Stimulated activated CD8-positive, alpha-beta memory T cell treated with anti-CD3 and anti-CD28 coated beads, Interleukin-12 subunit alpha, Interleukin-12 subunit beta, amount 100 ng/mL, for 1 hour (primary cell): ENCODE measurements at regions not wholly inside any gene's neighbourhood (a gene's known extent, or its start where the extent isn't known, plus 50 kb on each side); places are given as distances from the start of the nearest gene placed in this dataset.

ENCODE experiments used
- DNase-seq: peaks from one replicate; pipeline ENCODE4 v3.0.0-alpha.2; 2020; ENCODE audit warnings: low read depth

DNA sequence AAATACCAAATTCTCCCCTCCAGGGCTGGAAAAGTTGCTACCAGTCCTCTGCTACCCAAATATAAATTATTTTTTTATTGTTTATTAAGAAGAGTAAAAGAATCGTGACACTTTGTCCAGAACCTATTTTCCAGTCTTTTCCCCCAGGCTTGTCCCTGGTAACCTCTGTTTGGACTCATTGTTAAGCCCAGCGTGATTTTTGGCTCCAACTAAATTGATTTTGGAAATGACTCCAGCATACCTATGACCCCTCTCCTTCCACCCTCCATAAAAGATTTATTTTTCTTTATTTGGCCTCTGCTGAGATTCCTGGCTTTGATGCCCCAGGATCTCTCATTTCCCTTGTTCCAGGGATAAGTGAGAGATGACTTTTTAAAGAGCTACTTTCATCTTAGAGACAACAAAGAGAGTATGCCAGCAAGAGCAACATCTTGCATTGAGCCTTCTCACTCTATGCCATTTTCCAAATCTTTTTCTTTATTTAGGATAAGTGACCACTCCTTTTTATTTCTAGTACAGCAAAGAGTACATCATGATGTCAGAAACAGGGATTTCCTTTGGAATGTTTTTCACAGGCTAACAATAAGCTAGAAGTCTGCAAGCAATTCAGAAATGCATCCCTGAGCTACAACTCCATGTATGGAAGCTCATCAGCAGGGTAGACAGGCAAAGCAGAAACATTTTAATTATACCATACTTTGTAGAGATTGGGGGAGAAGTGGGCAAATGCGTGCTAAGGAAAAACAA is 75.8 kb downstream of the DAD1 start:
- DNase-seq, result no peak

- no peak for DNase-seq
Measured at GRCh38 chr14:22512106-22512814, 76.8 kb downstream of the DAD1 start.

- DNase-seq, result no peak
Measured at GRCh38 chr14:22510527-22511110, 78.4 kb downstream of the DAD1 start.

- no peak for DNase-seq
Measured at GRCh38 chr14:22509751-22510300, 79.2 kb downstream of the DAD1 start.

- no peak for DNase-seq
Measured at GRCh38 chr14:22509036-22509709, 79.9 kb downstream of the DAD1 start.

DNA sequence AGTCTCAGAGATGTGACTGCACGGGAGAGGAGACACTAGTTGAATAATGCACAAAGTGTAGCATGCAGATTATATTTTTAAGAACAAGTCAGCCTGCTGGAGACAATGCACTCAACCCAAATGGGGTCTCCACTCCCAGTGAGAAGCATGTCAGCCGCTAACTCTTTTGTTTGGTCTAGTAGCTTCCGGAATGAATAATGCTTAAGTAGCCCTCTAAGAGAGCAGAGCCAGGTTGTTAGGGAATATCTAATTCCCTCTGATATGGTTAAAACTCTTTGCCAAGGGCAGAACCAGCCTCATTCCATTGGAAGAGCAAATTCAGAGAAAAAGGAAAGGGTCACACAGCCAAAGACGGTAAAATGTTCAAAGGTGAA is 80.4 kb downstream of the DAD1 start:
- DNase-seq, result no peak

GRCh38 chr14:22508150-22508457 is 80.9 kb downstream of the DAD1 start:
- DNase-seq, result no peak

DNA sequence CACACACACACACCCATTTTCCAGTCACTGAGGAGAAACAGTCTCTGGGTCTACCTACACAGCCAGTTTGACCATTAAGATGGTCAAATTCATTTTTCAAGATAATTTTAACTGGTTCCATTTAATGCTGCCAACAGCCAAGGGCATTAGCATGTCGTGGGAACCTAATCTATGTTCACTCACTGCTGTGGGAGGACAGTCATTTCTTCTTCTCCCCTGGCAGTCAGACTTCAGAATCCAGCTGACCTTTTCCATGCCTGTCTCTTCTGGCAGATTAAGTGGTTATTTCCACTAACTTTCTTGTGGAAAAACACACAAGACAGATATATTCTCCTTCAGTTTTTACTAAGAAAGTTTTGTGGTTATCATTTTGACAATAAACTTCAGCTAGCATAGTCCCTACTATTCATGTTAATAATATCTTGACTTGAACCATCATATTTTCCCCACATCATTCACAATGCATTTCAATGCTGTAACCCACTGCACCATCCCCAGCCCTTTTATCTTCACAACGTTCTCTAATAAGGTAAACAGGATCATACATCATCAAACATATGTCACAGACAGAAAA is 82.2 kb downstream of the DAD1 start:
- DNase-seq, result no peak

DNA sequence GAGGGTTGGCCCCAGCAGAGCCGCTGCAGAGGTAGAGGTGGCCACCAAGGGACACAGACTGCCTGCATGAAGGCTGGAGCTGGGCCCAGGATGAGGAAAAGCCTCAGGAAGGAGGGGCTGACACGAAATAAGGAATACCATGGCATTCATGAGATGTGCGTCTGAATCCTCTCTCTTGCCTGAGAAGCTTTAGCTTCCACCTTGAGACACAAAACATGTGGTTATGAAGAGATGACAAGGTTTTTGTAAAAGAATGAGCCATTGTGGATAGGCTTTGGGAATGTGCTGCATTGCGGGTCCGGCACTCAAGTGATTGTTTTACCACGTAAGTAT is 82.7 kb downstream of the DAD1 start:
- no peak for DNase-seq

DNA sequence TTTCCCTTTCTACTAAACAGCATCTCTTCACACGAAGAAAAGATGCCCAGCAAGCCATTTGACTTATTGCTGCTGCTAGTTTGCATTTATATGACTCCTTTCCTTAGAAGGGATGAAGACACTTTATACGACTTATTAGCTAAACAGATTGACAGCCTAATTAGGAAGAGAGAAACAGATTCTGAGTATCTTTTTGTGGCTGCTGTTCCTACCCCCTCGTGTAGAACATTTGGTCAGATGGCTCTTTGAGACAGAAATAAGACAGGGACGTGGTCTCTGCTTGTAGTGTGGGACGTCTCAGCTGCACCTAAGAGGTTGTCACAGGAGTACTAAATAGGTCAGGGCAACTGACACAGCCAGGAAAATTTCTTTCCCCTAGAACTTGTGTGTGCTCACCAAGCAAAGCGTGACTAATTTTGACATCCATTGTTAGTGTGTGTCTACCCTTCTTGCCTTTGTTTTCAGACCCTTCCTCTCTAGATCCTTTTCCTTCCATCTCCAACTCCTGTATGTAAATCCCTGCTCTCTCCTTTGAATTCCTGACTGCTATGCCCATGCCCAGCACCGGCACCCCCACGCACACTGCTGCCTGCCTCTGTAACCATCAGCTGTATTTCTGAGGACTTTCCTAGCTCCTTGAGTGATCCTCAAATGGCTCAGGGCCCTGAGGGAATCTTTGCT is 83.2 kb downstream of the DAD1 start:
- no peak for DNase-seq

DNA sequence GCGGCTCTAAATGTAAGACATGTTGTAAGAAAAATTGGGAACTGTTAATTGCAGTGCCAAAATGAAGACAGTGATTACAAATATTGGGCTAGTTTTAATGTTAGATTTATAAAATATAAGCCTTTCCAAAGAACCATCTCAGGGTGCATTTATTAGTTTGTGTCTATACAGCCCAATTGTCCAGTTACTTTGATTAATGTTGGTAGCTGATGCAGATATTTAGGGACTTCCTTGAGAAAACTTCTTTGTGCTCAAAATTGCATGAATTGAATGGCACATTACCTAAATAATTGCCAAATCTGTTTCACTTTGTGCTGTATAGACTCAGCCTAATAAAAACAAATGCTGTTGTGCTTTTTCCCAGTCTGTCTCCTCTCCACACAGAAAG is 83.7 kb downstream of the DAD1 start:
- no peak for DNase-seq

GRCh38 chr14:22502551-22502950 is 86.5 kb downstream of the DAD1 start:
- DNase-seq, result no peak

GRCh38 chr14:22502007-22502406 is 87.0 kb downstream of the DAD1 start:
- DNase-seq, result no peak

- DNase-seq, result no peak
Measured at GRCh38 chr14:22500954-22501726, 87.9 kb downstream of the DAD1 start.

- DNase-seq, result no peak
Measured at GRCh38 chr14:22500525-22500924, 88.5 kb downstream of the DAD1 start.

DNA sequence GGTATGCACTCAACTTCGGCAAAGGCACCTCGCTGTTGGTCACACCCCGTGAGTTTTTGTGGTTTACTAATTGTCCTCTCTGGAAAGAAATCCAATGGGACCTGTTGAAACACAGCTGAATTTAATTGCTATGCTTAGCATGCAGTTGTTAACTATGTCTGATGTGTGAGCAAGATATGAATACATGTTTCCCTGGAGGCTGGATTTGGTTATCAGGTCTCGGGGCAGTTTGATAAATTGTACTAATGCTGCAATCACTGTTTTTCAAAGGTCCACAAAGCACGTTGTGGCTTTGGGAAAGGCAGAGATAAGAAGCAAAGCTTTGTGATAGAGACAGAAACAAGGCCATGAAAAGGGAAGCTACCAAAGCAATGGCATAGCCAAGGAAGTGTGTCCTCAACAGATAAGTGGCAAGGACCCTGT is 91.3 kb downstream of the DAD1 start:
- DNase-seq, result no peak

DNA sequence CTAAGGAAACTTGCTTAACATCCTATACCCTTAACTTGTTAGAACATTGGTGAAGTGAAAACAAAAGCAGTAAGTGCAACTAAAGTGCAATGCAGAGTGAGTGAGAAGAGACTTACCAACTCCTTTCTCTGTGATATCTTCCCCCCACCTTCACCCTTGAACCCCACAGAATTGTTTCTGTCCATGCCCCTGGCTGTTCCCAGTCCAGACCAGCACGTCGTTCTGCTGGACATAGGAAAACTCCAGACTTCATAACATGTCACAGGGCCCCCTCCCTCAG is 91.9 kb downstream of the DAD1 start:
- DNase-seq, result no peak

DNA sequence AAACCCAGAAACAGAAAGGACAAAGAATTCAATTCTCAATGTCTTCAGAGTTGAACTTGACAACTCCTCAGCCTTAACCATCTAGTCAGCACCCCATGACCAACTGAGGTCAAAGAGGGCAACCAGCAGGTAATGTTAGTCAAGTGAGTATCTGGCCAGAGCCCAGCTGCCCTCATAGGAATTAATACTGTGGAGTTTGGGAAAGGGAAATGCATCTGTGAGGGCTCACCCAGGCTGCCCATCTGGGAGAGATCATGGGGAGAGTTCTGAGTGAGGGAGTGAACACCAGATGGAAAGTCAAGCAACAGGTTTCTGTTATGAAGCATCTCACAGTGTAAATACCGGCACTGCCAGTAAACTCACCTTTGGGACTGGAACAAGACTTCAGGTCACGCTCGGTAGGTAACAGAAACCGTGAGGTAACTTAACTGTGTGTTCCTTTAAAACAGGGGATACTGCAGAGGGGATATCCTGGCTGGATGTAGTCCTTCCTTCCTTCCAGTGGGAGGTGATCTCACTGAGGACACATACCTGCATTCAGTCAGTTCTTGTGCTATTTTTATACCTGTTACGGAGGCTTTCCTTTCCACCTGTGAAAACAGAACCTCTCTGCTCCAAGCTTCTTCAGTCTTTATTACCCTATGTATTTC is 94.4 kb downstream of the DAD1 start:
- no peak for DNase-seq

- DNase-seq, result no peak
Measured at GRCh38 chr14:22493753-22494152, 95.3 kb downstream of the DAD1 start.

DNA sequence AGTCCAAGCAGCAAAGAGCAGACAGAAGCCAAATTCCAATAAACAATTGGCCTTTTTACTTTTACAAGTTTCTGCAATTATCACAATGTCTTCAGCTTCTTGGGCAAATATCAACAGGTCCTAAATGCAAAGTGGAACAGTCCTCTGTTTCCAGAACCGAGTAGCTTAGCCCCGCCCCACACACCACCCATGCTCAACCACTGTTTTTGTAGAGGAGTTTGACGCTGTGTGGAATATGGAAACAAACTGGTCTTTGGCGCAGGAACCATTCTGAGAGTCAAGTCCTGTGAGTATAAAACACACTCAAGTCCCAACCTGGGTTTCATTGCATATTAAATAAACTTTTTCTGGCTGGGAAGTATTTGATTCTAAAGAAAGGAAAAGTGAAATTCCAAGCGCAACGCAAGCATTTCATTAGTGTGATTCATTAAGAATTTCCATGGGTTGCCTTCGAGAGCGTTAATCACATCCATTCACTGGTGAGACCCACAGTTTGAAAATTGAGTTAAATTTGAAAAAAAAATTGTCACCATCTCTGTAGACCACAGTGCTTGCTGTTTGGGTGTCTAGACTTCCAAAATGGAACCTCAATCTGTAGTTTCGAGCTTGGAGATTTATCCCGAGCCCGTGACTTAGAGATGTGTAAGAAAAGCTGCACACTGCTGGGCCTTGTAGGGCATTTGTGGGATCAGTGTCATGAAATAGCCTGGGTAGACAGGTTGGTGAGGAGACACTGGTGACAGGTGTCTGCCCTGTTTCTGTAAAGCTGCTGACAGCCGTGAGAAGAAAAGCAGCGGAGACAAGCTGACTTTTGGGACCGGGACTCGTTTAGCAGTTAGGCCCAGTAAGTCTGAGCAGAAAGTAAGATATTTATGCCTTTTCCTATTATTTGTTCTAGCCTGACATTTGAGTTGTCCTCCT is 96.1 kb downstream of the DAD1 start:
- DNase-seq, result no peak
